NCI-H510A treated with DMSO at 0.1 percent for 48 hours (cell line): ENCODE measurements at regions not wholly inside any gene's neighbourhood (a gene's known extent, or its start where the extent isn't known, plus 50 kb on each side); places are given as distances from the start of the nearest gene placed in this dataset.
"Not testable (repeated sequence)": the region's sequence is repeated elsewhere in the genome, so short reads cannot be mapped to it uniquely, and the experiment has no call there.

Source experiments
- DNase-seq: peaks from one replicate; lab custom pipeline; 2025; lab: John Stamatoyannopoulos, UW

- not testable (repeated sequence) for DNase-seq
Observed at GRCh38 chr16:21487956-21488355, 111.4 kb upstream of the METTL9 start.

DNA sequence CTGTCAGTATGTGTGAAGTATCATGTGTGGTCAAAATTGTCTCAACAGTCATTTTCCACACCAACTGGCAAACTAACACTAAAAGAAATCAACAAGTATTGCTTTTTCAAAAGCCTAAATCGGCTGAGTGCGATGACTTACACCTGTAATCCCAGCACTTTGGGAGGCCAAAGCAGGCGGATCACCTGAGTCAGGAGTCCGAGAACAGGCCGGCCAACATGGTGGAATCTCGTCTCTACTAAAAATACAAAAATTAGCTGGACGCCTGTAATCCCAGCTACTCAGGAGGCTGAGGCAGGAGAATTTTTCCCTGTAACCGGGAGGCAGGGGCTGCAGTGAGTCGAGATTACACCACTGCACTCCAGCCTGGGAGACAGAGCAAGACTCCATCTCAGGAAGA is 100.3 kb upstream of the METTL9 start:
- not testable (repeated sequence) for DNase-seq

- not testable (repeated sequence) for DNase-seq
Observed at GRCh38 chr16:21501223-21501868, 98.0 kb upstream of the METTL9 start.

DNA sequence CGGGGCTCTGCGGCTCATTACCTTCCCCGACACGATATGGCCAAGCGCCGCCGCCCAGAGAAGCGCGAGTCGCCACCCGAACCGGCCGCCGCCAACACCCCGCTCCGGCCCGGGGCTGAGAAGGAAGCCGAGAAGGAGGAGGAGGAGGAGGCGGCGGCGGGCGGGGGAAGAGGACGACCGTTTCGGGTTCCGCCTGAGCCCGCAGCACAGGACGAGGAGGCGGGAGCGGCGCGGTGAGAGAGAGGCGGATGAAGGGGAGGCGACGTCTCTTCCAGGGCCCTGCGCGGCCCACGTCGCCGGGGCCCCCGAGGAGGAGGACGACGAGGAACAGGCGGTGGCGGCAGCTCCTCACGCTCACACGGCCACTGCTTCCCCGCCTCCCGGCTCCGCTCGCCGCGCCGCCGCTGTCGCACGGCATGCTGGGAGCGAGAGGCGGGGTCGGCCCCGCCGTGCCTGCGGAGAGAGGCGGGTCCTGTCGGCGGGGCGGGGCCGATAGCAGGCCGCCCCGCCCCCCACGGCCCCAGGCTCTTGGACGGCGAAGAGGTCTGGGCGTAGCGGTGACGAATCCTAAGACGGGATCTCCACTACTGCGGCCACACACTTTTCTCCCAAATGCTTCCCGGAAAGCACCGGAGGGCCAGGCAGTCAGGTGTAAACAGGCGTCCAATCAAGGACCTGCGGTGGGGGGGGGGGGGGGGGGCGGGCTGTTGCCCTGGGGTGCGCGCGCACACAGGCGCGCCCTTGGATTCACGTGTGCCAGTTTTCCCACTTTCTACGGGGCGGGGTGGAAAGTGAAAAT is 97.3 kb upstream of the METTL9 start:
- peak; percentile 81 for DNase-seq

DNA sequence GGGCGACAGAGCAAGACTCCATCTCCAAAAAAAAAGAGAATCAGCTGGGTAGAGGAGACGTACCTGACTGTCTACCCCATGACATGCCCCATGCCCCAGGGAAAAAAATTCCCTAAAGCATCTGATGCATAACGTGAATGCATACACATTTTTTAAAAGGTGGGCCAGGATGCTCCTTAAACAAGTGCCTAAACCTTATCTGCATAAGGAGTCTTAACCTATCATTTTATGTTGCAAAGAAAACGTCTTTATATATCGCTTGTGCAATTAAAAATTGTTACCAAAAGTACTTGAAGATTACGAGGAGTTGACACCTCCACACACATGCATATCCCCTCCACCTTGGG is 95.8 kb upstream of the METTL9 start:
- DNase-seq, result not testable (repeated sequence)

DNA sequence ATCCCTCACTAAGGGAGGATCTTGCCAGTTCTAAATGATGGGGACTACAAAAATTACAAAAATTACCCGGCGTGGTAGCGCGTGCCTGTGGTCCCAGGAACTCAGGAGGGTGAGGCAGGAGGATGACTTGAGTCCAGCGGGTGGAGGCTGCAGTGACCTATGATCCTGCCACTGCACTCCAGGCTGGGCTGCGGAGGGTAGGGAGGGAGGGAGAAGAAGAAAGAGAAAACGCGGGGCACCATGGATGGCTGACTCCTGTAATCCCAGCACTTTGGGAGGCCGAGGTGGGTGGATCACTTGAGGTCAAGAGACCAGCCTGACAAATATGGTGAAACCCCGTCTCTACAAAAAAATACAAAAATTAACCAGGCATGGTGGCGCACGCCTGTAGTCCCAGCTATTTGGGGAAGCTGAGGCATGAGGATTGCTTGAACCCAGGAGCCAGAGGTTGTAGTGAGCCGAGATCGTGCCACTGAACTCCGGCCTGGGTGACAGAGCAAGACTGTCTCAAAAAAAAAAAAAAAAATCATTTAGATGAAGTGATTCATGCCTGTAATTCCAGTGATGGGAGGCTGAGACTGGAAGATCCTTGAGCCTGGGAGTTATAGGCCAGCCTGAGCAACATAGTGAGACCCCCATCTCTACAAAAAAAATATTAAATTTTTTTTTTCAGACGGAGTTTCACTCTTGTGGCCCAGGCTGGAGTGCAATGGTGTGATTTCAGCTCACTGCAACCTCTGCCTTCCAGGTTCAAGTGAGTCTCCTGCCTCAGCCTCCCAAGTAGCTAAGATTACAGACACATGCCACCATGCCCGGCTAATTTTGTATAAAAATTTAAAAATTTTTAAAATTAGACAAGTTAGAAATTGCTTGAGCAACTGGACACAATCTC is 95.2 kb upstream of the METTL9 start:
- not testable (repeated sequence) for DNase-seq

GRCh38 chr16:21505751-21506520 is 93.4 kb upstream of the METTL9 start:
- not testable (repeated sequence) for DNase-seq

DNA sequence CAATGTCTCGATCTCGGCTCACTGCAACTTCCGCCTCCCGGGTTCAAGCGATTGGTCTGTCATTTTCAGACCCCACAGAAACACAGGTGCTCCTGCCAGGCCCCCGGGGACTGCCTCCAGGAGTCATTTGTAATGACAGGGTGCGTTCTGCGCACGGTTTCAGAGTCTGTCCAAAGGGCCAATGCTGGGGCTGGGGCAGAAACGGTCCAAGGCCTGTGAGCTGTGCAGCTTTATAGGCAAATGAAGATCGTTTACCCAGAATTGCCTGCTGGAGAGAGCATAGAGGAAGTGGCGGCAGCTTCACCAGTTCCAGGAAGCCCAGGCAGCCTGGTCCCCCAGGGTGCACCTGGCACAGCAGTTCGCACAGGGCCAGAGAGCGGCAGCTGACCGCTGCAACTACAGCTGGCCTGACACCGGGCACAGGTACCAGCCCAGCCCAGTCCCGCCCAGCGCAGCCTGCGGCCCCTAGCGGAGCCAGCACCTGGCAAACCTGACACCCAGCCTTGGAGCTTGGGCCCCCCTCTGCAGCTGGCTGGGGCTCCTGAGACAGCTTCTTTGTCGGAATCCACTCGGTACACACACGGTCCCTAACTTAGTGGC is 92.4 kb upstream of the METTL9 start:
- peak; percentile 76 for DNase-seq

GRCh38 chr16:21507631-21508305 is 91.6 kb upstream of the METTL9 start:
- DNase-seq, result not testable (repeated sequence)

DNA sequence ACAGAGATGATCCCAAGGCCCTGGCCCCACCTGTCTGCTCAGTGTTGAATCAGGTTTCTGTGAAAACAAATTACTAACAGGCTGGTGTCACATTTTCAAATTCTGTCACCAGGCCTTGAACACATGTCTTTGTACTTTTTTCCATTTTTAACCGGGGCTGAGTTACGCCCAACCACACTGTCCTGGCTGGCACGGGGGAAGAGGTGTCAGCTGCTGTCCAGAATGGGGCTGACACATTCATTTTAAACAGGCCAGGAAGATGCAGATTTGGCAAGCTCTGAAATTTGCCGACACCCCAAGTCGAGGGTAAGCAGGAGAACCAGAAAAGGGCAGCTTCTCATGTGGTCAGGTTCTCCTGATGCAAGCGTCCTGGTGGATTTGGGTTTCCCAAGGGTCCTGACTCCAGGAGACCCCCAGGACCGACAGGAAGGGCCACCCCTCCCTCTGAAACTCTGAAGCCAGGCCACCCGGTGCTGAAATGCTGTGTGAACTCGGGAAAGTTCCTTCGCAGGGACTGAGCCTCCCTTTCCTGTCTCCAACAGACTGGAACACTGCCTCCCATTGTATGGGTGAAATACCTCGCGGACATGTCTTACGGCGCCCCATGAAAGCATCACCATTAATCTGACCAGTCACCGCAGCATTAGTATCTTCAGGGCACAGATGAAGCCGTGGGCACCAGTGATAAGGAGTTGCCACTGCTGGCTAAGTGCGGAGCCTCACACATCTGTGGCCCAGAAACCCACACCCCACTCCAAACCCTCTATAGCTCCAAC is 90.5 kb upstream of the METTL9 start:
- DNase-seq, result not testable (repeated sequence)

DNA sequence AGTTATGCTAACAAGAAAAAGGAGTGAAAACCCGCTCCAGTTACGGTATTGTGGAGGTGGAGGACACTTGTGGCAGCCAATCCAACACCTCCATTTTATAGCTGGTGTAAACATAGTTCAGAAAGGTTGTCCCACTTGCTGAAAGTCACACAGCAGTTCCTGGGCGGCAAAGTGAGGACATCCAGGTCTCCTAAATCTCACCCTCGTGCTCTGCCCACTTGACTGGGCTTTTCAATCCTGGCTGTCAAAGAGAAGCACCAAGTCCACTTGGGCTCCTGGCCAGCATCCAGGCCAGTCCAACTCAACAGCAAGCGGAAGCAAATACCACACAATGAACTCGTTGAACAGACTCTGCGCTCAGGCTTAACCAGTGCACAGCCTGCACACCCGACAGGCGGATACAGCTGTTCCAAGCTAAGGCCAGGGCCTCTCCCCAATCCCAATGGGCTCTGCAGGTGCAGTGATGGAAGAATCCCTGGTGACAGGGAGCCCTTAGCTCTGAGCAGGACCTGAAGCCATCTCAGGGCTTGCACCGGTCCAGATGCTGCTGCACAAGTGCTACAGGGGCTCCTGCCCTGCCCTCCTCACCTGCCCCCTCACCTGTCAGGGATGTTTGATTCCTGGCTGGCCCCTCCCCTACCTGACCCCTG is 89.8 kb upstream of the METTL9 start:
- not testable (repeated sequence) for DNase-seq

- DNase-seq, result not testable (repeated sequence)
Observed at GRCh38 chr16:21510869-21511255, 88.5 kb upstream of the METTL9 start.

GRCh38 chr16:21511315-21512210 is 87.8 kb upstream of the METTL9 start:
- peak; percentile 42 for DNase-seq

DNA sequence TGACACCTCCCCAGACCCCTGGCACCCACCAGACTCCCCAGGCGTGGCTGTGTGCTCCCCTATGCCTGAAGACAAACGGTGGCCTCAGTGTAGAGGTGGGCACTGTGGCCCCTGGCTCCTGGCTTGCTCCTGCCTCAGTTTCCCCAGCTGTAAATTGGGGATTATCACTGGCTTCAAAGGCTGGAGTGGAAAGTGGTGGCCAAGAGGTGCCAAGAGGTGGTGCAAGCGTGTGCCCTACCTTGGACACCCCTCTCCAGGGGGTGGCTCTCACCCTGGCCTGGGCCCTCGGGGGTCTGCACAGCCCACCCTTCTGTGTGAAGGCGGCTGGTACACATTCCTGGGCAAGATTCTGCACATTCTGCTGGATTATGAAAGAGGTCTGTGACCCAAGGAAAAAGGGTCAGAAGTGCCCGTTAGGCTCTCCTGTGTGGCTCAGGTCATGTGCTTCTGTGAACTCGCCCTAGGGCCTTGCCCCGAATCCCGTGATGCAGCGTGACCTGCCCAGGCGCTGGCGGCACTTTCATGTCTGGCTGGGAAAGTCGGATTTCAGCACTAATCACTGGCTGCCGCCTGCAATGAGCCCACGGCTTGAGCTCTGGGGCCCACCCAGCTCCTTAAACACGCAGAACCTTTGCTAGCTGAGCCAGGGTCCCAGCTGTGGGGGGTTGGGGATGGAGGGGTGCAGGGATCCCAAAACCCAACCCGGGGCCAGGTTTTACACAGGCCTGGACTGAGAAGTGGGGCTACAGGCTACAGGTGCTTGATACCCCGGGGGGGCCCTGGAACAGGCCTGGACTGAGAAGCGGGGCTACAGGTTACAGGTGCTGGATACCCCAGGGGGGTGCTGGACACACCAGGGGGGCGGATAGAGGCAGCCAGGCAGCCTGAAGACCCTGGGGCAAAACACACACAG is 86.8 kb upstream of the METTL9 start:
- DNase-seq, result not testable (repeated sequence)

GRCh38 chr16:21513337-21513741 is 86.0 kb upstream of the METTL9 start:
- DNase-seq, result not testable (repeated sequence)

DNA sequence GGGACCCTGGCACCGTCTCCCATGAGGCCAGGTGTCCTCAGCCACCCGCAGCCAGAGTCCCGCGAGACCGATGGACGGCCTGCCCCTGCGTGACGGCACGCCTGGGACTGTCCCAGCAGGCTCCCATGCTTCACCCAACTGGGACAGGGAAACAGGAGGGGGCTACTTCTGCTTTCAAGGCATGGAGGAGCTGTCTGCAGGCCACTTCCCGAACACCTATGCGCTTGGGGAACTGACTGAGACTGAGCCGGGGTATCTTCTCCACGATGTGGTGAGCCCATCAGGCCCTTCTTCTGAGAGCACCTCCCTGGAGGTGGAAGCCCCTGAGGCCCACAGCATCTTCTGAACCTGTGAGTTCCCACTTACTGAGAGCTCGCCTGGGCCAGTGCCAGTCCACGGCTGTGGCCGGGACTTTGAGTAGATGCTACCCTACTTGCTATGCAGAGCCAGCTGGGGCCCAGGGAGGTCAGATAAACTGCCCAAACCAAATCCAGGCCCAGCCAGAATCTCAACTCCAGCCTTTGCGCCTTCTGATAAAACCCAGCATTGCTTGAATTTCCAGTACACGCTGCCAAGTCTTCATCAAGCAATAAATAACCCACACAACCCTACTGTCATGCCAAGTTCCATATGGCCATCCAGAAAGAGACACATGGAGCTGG is 85.4 kb upstream of the METTL9 start:
- not testable (repeated sequence) for DNase-seq

GRCh38 chr16:21514474-21514840 is 84.9 kb upstream of the METTL9 start:
- DNase-seq, result not testable (repeated sequence)
